ENCODE measurements at regions not wholly inside any gene's neighbourhood (a gene's known extent, or its start where the extent isn't known, plus 50 kb on each side); places are given as distances from the start of the nearest gene placed in this dataset.

- TF ChIP-seq CTCF (IDR thresholded peaks at IDR 0.05) (no peak), POLR2A (IDR thresholded peaks at IDR 0.05) (no peak)
Observed at GRCh38 chr12:74337951-74338350, 199.7 kb upstream of the ATXN7L3B start.

Data from testis (tissue), 2 donors.